Endothelial cell of umbilical vein (primary cell): ENCODE measurements at regions not wholly inside any gene's neighbourhood (a gene's known extent, or its start where the extent isn't known, plus 50 kb on each side); places are given as distances from the start of the nearest gene placed in this dataset.

Source experiments
- BruUV-seq: library from RNA; stranded (reverse); fragments of 400-500 nt; replicated peaks from 2 replicates; lab custom pipeline; 2021; lab: Mats Ljungman, UMichigan
- CTCF ChIA-PET: fragments of 300-600, 350-600 bp; sonication (Branson Sonifier 250); formaldehyde crosslinking; loops from one replicate; lab custom pipeline; 2021; ENCODE audit warnings: antibody characterized with exemption, inconsistent platforms; lab: Charles Lee
- POLR2A ChIA-PET: fragments of 300-600, 350-600 bp; sonication (Branson Sonifier 250); formaldehyde crosslinking; loops from one replicate; lab custom pipeline; 2021; ENCODE audit warnings: antibody characterized with exemption, inconsistent platforms; lab: Charles Lee
- DNase-seq: peaks from one replicate; pipeline ENCODE4 v3.0.0-alpha.2; 2011; ENCODE audit warnings: low read depth, low spot score
- FAIRE-seq: peaks from 2 replicates; lab custom pipeline; 2011; peaks lifted over from hg19 to GRCh38; lab: Jason Lieb, UNC
- H2AFZ ChIP-seq: 2 replicates; pipeline ENCODE4 v1.6.0; 2012; ENCODE audit warnings: low read depth, low read length, control low read depth, inconsistent platforms
- H3K27ac ChIP-seq: 2 replicates; pipeline ENCODE4 v1.5.1; 2011; ENCODE audit warnings: low read depth, mild to moderate bottlenecking, control low read depth, low read length, moderate library complexity; ENCODE audit not compliant: insufficient read depth
- H3K27me3 ChIP-seq, 2 experiments: 2 replicates each; pipeline versions ENCODE4 v1.6.0 to v1.6.1; 2011; ENCODE audit warnings: low read length in 2 of 2, mixed read lengths in 1 of 2; ENCODE audit not compliant: control insufficient read depth in 2 of 2, insufficient read depth in 2 of 2
- H3K36me3 ChIP-seq, 2 experiments: 2 replicates in 1 of 2; 3 replicates in 1 of 2; pipeline ENCODE4 v1.5.1; 2011; ENCODE audit warnings: low read length in 2 of 2, mild to moderate bottlenecking in 1 of 2, moderate library complexity in 1 of 2; ENCODE audit not compliant: control insufficient read depth in 2 of 2, insufficient read depth in 2 of 2; ENCODE audit errors: extremely low read depth in 1 of 2
- H3K4me1 ChIP-seq: 3 replicates; pipeline ENCODE4 v1.5.1; 2011; ENCODE audit warnings: mild to moderate bottlenecking, low read length; ENCODE audit not compliant: control insufficient read depth, insufficient read depth; ENCODE audit errors: extremely low read depth
- H3K4me2 ChIP-seq: 2 replicates; pipeline ENCODE4 v1.6.1; 2011; ENCODE audit warnings: low read length, control low read depth, mixed read lengths; ENCODE audit not compliant: insufficient read depth
- H3K4me3 ChIP-seq, 3 experiments: fragments of 200-600 bp in 1 of 3; sonication (generic), shearing (Covaris generic) in 1 of 3; replicated peaks in 1 of 3; 2 replicates each; pipeline ENCODE4 v1.5.1; 2011 to 2016; ENCODE audit warnings: control low read depth in 3 of 3, low read length in 3 of 3, mild to moderate bottlenecking in 2 of 3, inconsistent platforms in 1 of 3, low read depth in 1 of 3, moderate library complexity in 1 of 3; ENCODE audit not compliant: insufficient read depth in 1 of 3
- H3K79me2 ChIP-seq: 2 replicates; pipeline ENCODE4 v1.6.0; 2012; ENCODE audit warnings: low read length, inconsistent platforms; ENCODE audit not compliant: control insufficient read depth, insufficient read depth
- H3K9ac ChIP-seq: replicated peaks from 2 replicates; pipeline ENCODE3; 2011; ENCODE audit warnings: low read length, control low read depth; ENCODE audit not compliant: insufficient read depth; ENCODE audit errors: extremely low read depth
- H3K9me1 ChIP-seq: replicated peaks from 3 replicates; pipeline ENCODE4 v1.6.0; 2011; ENCODE audit warnings: mild to moderate bottlenecking, low read length; ENCODE audit not compliant: control insufficient read depth, insufficient read depth; ENCODE audit errors: extremely low read depth
- H3K9me3 ChIP-seq: replicated peaks from 2 replicates; pipeline ENCODE4 v1.5.1; 2012; ENCODE audit warnings: low read length, inconsistent platforms; ENCODE audit not compliant: control insufficient read depth, insufficient read depth
- H4K20me1 ChIP-seq: replicated peaks from 2 replicates; pipeline ENCODE3; 2011; ENCODE audit warnings: mild to moderate bottlenecking, low read length; ENCODE audit not compliant: control insufficient read depth, insufficient read depth; ENCODE audit errors: extremely low read depth
- EZH2 ChIP-seq: IDR thresholded peaks from 2 replicates; pipeline ENCODE4 v1.6.1; 2012; ENCODE audit warnings: borderline replicate concordance, low read depth, mild to moderate bottlenecking, moderate library complexity, low read length, inconsistent platforms; ENCODE audit not compliant: severe bottlenecking
- FOS ChIP-seq: IDR thresholded peaks from 2 replicates; pipeline ENCODE4 v1.6.1; 2011; ENCODE audit warnings: mild to moderate bottlenecking, low read length, moderate library complexity, borderline replicate concordance; ENCODE audit not compliant: insufficient read depth
- GATA2 ChIP-seq: IDR thresholded peaks from 2 replicates; pipeline ENCODE4 v1.7.0; 2011; ENCODE audit warnings: low read depth, mild to moderate bottlenecking, moderate library complexity, mixed read lengths, low read length; ENCODE audit not compliant: insufficient read length, insufficient read depth
- JUN ChIP-seq: IDR thresholded peaks from 2 replicates; pipeline ENCODE4 v1.6.1; 2011; ENCODE audit warnings: borderline replicate concordance, low read depth; ENCODE audit not compliant: insufficient read length, insufficient read depth
- MYC ChIP-seq: IDR thresholded peaks from one replicate; pipeline ENCODE4 v1.6.1; 2011; ENCODE audit warnings: mild to moderate bottlenecking, low read depth, low read length
- POLR2A ChIP-seq: IDR thresholded peaks from 2 replicates; pipeline ENCODE4 v1.6.1; 2012; ENCODE audit warnings: low read depth, mild to moderate bottlenecking, control low read depth, low read length
- POLR2AphosphoS5 ChIP-seq: IDR thresholded peaks from 2 replicates; pipeline ENCODE4 v1.6.1; 2012; ENCODE audit warnings: low read depth, mild to moderate bottlenecking, control low read depth, low read length, moderate library complexity; ENCODE audit not compliant: insufficient read depth
- dilution Hi-C: fragments of 300-500 bp; cut with MboI; formaldehyde crosslinking; loops from one replicate; pipeline ENCODE4 v1.15.0; 2019; ENCODE audit warnings: low sequenced_read_pairs; ENCODE audit not compliant: extremely low pct_ligation_motif_present
- intact Hi-C: fragments of 100-400 bp; cut with micrococcal nuclease; formaldehyde crosslinking; loops from one replicate; pipeline ENCODE4 v1.10.0; 2022
- TF ChIP-seq, protein P1 (sequence below), 2 donors: IDR thresholded peaks; 1 replicate in 1 of 2; 2 replicates in 1 of 2; pipeline ENCODE4 v1.5.1; 2011; ENCODE audit warnings: low read length in 2 of 2, mild to moderate bottlenecking in 2 of 2, moderate library complexity in 2 of 2, control low read depth in 1 of 2, inconsistent platforms in 1 of 2, low read depth in 1 of 2; ENCODE audit not compliant: insufficient read depth in 1 of 2; ENCODE audit errors: extremely low read depth in 1 of 2
- TF ChIP-seq, protein P2 (sequence below): IDR thresholded peaks from 2 replicates; pipeline ENCODE4 v1.6.1; 2011; ENCODE audit not compliant: insufficient read depth, insufficient read length

DNA sequence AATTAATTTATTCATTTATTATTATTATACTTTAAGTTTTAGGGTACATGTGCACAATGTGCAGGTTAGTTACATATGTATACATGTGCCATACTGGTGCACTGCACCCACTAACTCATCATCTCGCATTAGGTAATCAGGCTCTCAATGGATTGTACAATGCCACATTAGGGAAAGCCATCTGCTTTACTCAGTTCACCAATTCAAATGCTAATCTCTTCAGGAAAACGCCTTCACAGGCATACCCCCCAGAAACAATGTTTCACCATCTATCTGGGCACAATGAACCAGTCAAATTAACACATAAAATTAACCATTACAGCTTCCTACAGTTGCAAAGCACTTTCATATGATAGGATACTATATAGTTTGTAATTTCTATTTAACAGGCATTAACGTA is 84.8 kb upstream of the DNAJC10 start:
- Histone ChIP-seq H3K27ac (no peak overlapping the region), H3K9me3 (no peaks in the 10 kb centered on the region), H3K79me2 (no peaks in the 10 kb centered on the region), H3K4me2 (no peak overlapping the region), H3K4me1 (no peaks in the 10 kb centered on the region), H3K27me3 (no peaks in the 10 kb centered on the region), H3K9ac (no peak overlapping the region), H4K20me1 (no peaks in the 10 kb centered on the region), H3K4me3 (no peak overlapping the region), H2AFZ (no peak overlapping the region), H3K36me3 (no peaks in the 10 kb centered on the region), H3K9me1 (no peaks in the 10 kb centered on the region)
- BruUV-seq, result no TSS peak
- FAIRE-seq (no peak), DNase-seq (no peak)
- CTCF ChIA-PET, result no interaction called here
- POLR2A ChIA-PET, result no interaction called here
- TF ChIP-seq POLR2AphosphoS5, result no peak
- dilution Hi-C loops, result no loop called here
- intact Hi-C loops, result no loop called here

DNA sequence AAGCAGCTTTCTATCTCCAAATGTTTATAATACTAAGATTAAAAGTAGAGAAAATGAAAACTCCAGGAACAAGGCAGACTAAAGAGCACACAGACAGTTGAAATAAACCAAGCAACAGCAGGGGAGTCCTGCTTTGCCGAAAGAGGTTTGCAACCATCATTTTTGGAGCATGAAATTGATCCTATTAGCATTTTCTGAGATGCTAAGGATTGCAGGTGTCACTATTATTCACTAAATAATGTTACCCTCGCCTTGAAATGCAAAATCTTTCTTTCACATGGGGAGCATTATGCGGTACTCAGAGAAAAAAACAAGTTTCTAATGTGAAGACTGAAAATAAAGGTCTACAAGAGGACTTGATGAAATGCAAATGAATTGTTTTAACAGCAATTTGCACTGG is 81.7 kb upstream of the DNAJC10 start:
- no peaks in the 10 kb centered on the region for H3K27me3 ChIP-seq
- H3K9me1 ChIP-seq, result no peaks in the 10 kb centered on the region
- DNase-seq, result no peak
- H3K36me3 ChIP-seq, result no peaks in the 10 kb centered on the region
- CTCF ChIA-PET, result interaction anchor here (1.4 kb wide), 1 partner anchor 33 kb away, joined by 3 read pairs; no protein-coding TSS in a partner anchor
- H4K20me1 ChIP-seq, result no peaks in the 10 kb centered on the region
- no peaks in the 10 kb centered on the region for H3K79me2 ChIP-seq
- no peak overlapping the region for H3K9ac ChIP-seq
- no TSS peak for BruUV-seq
- dilution Hi-C loops, result no loop called here
- H3K4me1 ChIP-seq, result no peaks in the 10 kb centered on the region
- H3K4me3 ChIP-seq, result no peak overlapping the region
- intact Hi-C loops, result no loop called here
- H2AFZ ChIP-seq, result no peak overlapping the region
- H3K4me2 ChIP-seq, result no peak overlapping the region
- FAIRE-seq, result no peak
- no peak overlapping the region for H3K27ac ChIP-seq
- POLR2A ChIA-PET, result no interaction called here
- no peaks in the 10 kb centered on the region for H3K9me3 ChIP-seq
- TF ChIP-seq GATA2 (no peak), POLR2A (no peak), EZH2 (no peak), FOS (no peak), MYC (no peak), JUN (no peak), POLR2AphosphoS5 (no peak)
- TF ChIP-seq, protein P1, sequence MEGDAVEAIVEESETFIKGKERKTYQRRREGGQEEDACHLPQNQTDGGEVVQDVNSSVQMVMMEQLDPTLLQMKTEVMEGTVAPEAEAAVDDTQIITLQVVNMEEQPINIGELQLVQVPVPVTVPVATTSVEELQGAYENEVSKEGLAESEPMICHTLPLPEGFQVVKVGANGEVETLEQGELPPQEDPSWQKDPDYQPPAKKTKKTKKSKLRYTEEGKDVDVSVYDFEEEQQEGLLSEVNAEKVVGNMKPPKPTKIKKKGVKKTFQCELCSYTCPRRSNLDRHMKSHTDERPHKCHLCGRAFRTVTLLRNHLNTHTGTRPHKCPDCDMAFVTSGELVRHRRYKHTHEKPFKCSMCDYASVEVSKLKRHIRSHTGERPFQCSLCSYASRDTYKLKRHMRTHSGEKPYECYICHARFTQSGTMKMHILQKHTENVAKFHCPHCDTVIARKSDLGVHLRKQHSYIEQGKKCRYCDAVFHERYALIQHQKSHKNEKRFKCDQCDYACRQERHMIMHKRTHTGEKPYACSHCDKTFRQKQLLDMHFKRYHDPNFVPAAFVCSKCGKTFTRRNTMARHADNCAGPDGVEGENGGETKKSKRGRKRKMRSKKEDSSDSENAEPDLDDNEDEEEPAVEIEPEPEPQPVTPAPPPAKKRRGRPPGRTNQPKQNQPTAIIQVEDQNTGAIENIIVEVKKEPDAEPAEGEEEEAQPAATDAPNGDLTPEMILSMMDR (IDR thresholded peaks at IDR 0.05; ENCODE audit: extremely low read depth in 1 of 2, insufficient read depth in 1 of 2, low read depth in 1 of 2, low read length in 2 of 2), result no peak
- TF ChIP-seq, protein P2, sequence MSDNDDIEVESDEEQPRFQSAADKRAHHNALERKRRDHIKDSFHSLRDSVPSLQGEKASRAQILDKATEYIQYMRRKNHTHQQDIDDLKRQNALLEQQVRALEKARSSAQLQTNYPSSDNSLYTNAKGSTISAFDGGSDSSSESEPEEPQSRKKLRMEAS, result no peak
